ENCODE measurements at regions not wholly inside any gene's neighbourhood (a gene's known extent, or its start where the extent isn't known, plus 50 kb on each side); places are given as distances from the start of the nearest gene placed in this dataset.

DNA sequence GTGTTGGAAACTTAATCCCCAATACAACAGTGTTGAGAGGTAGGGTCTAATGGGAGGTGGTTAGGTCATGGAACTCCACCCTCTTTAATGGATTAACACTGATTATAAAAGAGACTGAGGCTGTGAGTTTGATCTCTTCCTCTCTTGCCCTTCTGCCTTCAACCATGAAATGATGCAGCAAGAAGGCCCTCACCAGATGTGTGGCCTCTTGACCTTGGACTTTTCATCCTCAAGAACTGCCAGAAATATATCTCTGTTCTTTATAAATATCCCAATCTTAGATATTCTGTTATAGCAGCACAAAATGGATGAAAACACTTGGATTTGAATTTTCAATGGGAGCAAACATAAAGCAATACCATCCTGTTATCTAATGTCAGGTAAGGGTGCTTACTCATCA is 67.6 kb downstream of the NMUR2 start:
- intact Hi-C loops (cut with DNase I; ENCODE audit: low total_unique reads): no loop called here
- H3K4me3 ChIP-seq (ENCODE audit: low read depth, poor library complexity, severe bottlenecking): no peak overlapping the region
- no peak for TF ChIP-seq POLR2A (IDR thresholded peaks at IDR 0.05)
- TF ChIP-seq, protein P1, sequence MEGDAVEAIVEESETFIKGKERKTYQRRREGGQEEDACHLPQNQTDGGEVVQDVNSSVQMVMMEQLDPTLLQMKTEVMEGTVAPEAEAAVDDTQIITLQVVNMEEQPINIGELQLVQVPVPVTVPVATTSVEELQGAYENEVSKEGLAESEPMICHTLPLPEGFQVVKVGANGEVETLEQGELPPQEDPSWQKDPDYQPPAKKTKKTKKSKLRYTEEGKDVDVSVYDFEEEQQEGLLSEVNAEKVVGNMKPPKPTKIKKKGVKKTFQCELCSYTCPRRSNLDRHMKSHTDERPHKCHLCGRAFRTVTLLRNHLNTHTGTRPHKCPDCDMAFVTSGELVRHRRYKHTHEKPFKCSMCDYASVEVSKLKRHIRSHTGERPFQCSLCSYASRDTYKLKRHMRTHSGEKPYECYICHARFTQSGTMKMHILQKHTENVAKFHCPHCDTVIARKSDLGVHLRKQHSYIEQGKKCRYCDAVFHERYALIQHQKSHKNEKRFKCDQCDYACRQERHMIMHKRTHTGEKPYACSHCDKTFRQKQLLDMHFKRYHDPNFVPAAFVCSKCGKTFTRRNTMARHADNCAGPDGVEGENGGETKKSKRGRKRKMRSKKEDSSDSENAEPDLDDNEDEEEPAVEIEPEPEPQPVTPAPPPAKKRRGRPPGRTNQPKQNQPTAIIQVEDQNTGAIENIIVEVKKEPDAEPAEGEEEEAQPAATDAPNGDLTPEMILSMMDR (IDR thresholded peaks at IDR 0.05): no peak
- no peak for DNase-seq (ENCODE audit: low spot score in 2 of 2)

GRCh38 chr5:152335461-152335860 is 69.6 kb downstream of the NMUR2 start:
- intact Hi-C loops (cut with DNase I; ENCODE audit: low total_unique reads): no loop called here
- DNase-seq (ENCODE audit: low spot score in 2 of 2): no peak
- no peak overlapping the region for H3K4me3 ChIP-seq (ENCODE audit: low read depth, poor library complexity, severe bottlenecking)
- WGBS, 2 donors: 56 to 58% methylated on average over 1 of the region's 1 CpG
- TF ChIP-seq, protein P1 (IDR thresholded peaks at IDR 0.05): no peak
- no peak for TF ChIP-seq POLR2A (IDR thresholded peaks at IDR 0.05)

- no peak for DNase-seq (ENCODE audit: low spot score in 2 of 2)
- TF ChIP-seq POLR2A (IDR thresholded peaks at IDR 0.05): no peak
- TF ChIP-seq, protein P1 (IDR thresholded peaks at IDR 0.05): no peak
- WGBS, 2 donors: 59 to 61% methylated on average over 5 of the region's 5 CpGs
- no peak overlapping the region for H3K4me3 ChIP-seq (ENCODE audit: low read depth, poor library complexity, severe bottlenecking)
- intact Hi-C loops (cut with DNase I; ENCODE audit: low total_unique reads): no loop called here
Measured at GRCh38 chr5:152332716-152333460, 72.2 kb downstream of the NMUR2 start.

GRCh38 chr5:152331718-152332117 is 73.4 kb downstream of the NMUR2 start:
- TF ChIP-seq, protein P1 (IDR thresholded peaks at IDR 0.05): no peak
- TF ChIP-seq POLR2A (IDR thresholded peaks at IDR 0.05): no peak
- 80 to 81% methylated on average over 2 of the region's 2 CpGs for WGBS, 2 donors
- no peak for DNase-seq (ENCODE audit: low spot score in 2 of 2)
- no peak overlapping the region for H3K4me3 ChIP-seq (ENCODE audit: low read depth, poor library complexity, severe bottlenecking)
- intact Hi-C loops (cut with DNase I; ENCODE audit: low total_unique reads): no loop called here

DNA sequence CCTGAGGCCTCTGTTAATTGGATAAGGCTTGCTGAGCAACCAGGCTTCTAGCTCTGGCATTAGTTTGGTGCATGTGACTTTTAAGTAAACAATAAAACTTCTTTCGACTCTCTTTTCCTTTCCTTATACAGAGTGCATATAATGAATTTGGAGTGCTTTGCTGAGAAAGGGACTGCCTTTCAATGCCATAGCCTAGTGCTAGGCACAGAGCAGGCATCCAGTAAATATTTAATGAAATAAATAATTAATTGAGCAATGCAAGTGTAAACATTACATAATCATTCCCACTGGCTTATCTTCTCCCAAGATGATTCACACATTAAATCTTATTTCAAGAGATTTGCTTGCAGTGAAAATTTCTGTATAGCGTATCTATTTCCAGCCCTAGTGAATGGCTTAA is 74.1 kb downstream of the NMUR2 start:
- H3K4me3 ChIP-seq (ENCODE audit: low read depth, poor library complexity, severe bottlenecking): no peak overlapping the region
- intact Hi-C loops (cut with DNase I; ENCODE audit: low total_unique reads): no loop called here
- 68 to 73% methylated on average over 2 of the region's 2 CpGs for WGBS, 2 donors
- no peak for DNase-seq (ENCODE audit: low spot score in 2 of 2)
- TF ChIP-seq POLR2A (IDR thresholded peaks at IDR 0.05): no peak
- TF ChIP-seq, protein P1 (IDR thresholded peaks at IDR 0.05): no peak

- DNase-seq (ENCODE audit: low spot score in 2 of 2): no peak
- intact Hi-C loops (cut with DNase I; ENCODE audit: low total_unique reads): no loop called here
- WGBS, 2 donors: 79 to 87% methylated on average over 5 of the region's 5 CpGs
- H3K4me3 ChIP-seq (ENCODE audit: low read depth, poor library complexity, severe bottlenecking): no peak overlapping the region
- no peak for TF ChIP-seq POLR2A (IDR thresholded peaks at IDR 0.05)
- TF ChIP-seq, protein P1 (IDR thresholded peaks at IDR 0.05): no peak
Measured at GRCh38 chr5:152329761-152330283, 75.3 kb downstream of the NMUR2 start.
